GM21526 (cell line): ENCODE measurements at regions not wholly inside any gene's neighbourhood (a gene's known extent, or its start where the extent isn't known, plus 50 kb on each side); places are given as distances from the start of the nearest gene placed in this dataset.
"Not testable (repeated sequence)": the region's sequence is repeated elsewhere in the genome, so short reads cannot be mapped to it uniquely, and the experiment has no call there.

Source experiments
- ATAC-seq: cut with Tn5 transposase; IDR thresholded peaks from one replicate; pipeline ENCODE4 v1.9.1; 2021; ENCODE audit warnings: moderate library complexity; ENCODE audit not compliant: unreplicated experiment, low FRiP score

DNA sequence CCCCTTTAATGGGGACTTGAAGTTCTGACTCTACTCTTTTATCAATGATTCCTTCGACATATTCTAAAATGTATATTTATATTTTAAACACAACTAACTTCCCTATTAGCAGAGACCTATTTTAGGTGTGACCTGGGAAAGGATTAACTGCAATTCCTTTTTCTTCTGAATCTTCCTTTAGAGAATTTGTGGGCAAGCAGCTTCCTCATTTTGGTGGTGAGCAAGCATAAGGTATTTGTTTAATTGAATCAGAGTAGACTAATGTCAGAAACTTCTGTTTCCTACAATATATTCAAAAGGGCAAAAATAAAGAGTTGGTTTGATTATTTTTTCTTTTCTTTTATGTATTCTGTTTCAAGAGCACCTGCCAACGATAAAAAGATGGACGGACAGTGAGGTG, 237.0 kb downstream of the IKZF2 start:
- ATAC-seq, result no peak

DNA sequence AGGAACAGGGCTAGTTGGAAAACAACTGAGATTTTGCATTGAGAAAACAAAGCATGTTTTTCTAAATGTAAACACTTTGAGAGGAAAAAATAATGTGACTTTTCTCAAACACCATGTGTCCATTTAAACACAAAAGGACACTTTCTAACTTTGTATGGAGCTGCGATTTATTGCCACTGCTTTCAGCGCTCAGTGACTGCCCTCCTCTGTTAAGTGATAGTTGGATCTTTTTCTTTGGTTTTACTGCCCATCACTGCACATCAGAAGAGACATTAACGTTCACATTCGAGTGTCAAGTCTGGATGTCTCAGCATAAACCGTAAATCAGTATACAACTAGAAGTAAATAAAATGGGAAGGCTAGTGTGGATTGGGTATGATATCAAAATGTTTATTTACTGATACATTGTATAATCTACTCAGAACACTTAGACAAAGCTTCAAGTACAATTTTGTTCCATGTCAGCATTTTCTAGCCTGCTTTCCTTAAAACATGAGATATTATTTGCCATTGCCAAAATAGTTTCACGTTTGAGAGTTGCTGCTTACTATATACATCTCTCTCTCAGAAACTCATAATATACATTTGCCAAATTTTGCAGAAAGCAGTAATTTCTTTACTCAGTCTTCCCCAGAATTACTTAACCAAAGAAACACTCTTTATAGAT, 237.6 kb downstream of the IKZF2 start:
- no peak for ATAC-seq

DNA sequence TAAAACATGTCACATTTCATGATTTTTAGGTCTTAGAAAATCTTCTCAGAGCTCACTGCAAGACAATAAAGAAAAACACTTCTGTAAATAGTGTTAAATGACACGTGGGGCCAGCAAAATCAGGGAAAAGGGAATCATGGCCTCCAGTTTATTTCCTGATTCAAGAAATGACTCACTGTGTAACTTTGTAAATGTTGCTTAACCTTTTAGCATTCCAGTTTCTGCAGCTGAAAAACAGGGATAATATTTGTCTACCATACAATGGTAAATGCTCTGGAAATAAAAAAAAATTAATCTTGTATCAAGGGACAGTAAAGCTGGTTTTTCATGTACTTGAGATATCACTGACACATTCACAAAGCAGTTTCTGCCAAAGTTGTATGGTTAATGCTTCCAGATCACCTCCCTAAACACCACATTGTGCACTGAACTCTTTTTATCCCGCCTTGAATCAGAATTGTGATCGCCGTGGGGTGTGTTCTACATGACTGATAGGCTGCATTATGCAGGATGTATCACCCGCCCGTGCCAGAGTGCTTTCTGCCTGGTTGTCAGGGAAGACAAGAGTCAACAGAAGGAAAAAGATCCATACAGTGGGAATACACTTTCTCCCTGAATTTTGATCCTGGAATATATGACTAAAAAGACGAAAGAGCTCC, 238.8 kb downstream of the IKZF2 start:
- no peak for ATAC-seq

DNA sequence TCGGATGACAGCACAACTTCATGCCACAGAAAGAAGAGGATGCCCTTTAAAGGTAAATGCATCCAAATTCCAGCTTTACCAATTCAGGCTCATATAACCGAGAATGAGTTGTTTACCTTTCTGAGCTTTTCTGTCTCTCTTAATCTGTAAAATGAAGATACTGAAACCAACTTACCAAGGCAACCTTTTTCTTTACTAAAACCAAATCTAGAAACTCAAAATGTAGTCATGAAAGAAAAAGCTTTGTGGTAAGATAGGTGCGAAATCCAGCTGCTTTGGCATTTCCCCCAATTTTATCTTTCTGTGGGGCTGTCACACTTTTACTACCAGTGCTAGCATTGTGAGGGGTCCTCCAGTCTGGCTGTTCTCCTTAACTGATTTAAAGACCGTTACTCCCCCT, 240.4 kb downstream of the IKZF2 start:
- no peak for ATAC-seq

DNA sequence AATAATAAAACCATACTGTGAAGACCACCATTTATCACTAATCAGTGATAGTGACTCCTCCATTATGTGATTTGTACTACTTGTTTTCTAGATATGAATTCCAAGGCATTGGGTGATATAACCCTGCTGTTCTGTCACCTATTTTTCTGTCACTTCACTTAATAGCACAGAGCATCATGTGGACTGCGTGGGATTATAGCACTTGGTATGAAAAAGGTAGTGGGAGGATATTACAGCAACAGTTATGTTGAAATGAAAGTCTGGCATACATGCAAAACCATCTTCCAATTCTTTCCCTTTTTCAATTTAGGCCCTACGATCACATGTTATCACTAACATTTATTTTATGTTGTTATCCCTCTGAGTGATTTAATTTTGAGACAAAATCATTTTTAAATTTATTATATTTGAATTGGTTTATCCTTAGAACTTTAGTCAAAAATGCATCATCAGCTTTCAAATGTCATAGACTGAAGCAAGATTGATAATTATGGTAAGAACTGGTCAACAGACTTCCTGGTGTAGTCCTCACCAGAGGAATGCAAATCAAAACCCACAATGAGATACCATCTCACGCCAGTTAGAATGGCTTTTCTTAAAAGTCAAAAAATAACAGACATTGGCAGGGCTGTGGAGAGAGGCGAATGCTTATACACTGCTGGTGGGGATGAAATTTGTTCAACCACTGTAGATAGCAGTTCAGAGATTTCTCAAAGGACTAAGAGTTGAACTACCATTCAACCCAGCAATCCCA, 242.6 kb downstream of the IKZF2 start:
- ATAC-seq, result no peak

DNA sequence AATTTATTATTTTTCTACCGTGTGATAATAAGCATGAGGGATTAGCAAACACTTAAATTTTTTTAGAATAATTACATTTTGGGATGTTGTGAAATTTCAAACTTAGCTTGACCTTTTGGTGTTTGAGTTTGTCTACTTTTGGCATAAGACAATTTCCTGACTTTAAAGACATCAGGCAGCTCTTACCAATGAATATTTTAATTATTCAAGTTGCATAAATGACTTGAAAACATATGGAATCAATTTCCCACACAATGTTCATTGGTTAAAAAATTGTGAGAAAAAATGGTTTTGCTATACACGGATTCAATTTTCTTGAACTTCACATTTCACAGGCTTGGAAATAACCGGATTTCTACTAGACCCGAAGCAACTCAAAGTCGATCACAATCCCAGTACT, 243.4 kb downstream of the IKZF2 start:
- no peak for ATAC-seq

DNA sequence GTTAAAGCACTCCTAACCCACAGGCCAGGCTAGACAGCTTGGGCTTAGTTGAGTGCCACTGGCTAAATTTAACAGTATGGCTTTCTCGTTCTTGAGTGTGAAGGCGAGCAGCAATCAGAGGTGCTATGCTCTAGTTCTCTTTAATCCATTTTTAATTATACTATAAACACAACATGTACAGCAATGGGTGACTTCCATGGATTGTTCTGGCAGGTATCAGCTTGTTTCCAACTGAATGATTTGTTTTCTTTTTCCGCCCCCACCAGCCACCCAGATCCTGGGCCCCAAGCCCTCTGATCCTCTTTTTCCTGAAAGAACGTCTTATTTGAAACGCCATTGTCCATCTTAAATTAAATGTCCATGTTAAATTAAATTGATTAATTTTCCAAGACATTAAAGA, 244.8 kb downstream of the IKZF2 start:
- no peak for ATAC-seq

DNA sequence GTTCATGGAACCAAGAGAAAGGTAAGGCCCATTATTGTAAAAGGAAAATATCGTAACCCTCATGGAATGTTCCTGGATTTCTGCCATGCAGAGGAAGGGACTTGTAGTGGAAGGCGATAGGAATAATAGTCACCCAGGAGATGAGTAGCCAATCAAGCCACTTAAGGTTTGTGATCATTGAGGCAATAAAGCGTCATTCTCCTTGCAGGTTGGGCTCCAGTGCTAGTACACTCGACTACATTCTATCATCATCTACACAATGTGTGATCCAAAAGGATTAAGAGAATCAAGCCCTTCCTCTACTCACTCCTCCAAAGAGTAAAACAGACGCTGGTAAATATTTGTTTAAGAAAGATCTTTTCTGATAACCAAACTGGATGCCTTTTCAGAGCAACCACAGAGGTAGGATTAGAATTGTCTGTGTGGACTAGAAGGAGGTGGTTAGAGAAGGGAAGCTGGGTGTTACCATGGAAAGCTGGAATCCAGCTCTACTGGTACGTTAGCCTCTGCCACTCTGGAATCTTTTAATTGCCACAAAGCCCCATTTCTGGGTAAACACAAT, 245.7 kb downstream of the IKZF2 start:
- ATAC-seq, result no peak

DNA sequence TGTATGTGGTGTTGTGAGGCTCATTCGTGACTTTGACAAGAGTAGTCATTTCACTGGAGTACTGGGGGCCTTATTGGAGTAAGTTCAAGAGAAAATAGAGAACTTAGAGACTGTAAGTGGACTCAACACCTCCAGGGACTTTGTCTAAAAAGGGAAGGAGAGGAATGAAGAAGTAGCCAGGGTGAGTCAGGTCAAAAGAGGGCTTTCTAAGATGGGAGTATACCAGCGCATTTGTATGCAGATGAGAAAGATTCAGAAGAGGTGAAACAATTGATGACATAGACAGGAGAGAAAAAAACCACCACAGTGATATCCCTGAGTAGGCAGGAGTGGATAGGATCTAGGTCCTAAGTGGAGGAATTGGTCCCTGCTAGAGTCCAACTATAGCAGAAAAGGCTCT, 246.8 kb downstream of the IKZF2 start:
- no peak for ATAC-seq

DNA sequence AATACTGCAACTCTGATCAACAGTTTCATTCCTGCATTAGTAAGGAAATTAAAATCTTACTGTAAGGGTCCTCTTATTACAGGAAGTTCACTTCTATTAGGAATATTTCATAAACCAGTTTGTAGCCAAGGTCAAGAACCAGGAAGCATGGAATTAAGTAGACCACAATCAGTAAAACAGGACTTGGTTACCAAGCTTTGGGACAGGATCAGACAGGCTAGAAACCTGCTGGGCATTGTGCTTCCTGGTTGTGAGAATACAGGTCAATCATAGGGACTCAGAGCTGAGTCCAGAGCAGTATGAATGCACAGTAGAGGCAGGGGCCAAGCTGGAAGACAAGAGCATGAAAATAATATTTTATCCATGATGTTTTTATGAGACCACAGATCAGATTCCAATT, 248.0 kb downstream of the IKZF2 start:
- no peak for ATAC-seq

DNA sequence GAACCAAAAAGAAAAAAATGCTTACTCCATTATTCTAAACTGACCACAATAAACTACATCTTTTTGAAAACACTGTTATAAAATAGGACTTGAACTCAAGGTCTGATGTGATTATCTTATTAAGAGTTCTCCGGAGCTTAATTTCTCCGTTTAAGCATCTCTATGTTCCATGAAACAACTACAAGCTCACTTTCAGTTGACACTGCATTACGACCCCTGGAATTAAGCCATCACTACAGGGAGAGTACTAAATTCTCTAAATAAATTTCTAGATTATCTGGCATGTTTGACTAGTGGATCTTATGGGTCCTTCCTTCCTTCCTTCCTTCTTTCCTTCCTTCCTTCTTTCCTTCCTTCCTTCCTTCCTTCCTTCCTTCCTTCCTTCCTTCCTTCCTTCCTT, 249.0 kb downstream of the IKZF2 start:
- ATAC-seq, result no peak

DNA sequence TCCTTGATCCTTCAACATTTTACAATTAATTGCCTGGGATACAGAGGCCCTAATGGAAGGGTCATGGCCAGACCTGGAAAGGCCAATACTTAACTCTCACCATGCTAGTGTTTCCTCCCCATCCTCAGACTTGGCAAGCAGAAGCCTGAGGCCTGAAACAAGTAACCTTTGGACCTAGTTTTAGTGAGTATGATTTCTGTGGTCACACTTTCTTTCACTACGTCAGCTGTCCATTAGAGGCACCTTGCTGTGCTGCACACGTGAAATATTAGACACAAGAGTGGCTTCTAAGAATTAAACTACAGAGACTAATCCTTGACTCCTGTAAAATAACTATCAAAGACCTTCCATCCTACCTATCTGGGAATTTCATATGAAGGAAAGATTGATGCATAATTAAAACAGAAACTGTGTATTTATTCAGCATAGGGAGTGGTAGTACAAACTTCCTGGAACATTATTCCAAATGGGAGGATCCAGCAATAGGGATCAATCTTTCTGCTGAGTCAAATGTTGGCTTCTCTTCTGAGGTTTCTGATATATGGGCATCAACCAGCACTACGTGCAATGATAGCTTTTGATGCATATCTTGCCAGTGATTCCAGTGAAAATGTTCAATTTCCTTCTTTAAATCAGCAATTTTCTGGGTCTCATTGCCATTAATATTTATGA, 249.7 kb downstream of the IKZF2 start:
- no peak for ATAC-seq

DNA sequence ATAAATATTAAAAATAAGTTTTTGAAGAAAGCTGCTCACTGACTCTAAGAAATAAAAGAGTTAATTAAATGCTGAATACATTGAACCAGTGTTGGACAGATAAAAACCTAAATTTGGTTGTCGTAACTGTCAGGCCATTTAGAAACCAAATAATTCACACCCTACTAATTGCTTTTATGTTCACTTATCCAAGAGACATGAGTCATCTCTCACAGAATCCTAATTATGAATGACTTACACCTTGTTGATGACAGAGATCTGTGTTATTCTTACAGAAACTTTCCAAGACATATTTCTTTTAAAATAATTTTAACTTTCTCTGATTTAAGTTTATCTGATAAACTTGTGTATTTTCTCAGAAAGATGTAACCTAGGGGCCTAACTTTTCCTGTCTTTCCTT, 250.7 kb downstream of the IKZF2 start:
- ATAC-seq, result no peak

DNA sequence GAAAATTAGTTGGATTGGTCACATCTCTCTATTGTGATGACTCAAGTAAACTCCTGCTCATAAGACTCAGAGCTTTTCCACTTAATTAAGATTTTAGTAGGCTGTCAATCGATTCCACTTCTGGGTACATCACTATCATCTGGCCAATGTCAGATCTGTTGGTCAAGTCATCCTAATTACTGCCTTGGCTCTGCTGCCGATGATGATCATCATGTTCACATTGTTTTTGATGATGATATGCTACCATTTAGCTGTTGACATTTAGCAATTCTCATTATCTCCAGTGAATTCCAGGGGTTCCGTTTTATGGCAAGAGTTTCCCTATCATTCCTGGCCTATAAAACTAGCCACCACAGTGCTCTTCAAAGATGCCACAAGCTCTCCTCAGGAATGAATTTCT, 253.4 kb downstream of the IKZF2 start:
- ATAC-seq, result no peak

DNA sequence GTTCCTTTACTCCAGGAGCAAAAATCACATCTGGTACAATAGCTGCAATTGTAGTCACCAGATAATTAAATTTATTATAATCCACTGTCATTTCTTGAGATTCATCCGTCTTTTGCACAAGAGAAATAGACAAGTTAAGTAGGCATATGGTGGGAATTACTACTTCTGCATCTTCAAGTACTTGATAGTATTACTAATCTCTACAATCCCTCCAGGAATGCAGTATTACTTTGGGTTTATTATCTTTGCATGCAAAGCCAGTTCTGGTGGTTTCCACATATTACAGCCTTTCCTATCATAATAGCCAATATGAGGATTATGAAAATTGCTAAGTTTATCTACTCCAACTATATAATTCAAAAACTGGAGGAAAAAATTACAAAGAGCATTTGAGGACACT, 254.1 kb downstream of the IKZF2 start:
- ATAC-seq, result no peak

DNA sequence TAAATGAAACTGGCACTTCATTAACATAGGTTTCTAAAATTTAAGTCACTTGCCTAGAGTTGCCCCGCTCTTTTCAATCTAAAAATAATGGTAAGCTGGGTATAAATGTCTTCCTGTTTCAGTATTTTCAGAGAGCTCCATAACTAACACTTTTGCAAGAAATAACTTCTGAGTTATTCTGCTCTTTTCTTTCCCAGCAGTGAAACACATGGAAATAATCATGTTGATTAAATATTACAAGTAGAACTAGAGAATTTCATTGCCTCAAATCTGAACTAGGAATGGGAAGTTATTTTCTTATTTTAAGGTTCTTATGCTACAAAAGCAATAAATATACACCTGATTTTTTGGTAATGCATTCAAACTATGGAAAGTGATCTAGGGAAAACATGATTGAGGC, 257.4 kb downstream of the IKZF2 start:
- no peak for ATAC-seq

DNA sequence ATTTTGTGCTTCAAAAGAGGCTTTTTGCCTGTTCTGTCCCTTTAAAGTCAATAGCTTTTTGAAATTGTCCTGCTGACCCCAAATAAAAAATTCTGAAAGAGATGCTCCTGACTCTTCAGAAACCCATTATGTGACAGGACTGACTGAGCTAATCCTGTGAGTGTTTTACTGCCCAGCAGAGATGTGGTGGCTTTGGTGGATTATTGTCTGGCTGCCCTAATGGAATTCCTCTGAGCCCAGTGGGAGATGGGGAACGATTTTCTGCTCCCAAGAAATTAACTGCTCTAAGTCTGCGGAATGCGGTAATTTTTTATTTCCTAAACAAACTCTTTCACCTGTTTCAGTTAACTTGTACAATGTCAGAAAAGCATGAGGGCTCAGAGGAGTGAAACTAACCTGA, 258.2 kb downstream of the IKZF2 start:
- no peak for ATAC-seq

DNA sequence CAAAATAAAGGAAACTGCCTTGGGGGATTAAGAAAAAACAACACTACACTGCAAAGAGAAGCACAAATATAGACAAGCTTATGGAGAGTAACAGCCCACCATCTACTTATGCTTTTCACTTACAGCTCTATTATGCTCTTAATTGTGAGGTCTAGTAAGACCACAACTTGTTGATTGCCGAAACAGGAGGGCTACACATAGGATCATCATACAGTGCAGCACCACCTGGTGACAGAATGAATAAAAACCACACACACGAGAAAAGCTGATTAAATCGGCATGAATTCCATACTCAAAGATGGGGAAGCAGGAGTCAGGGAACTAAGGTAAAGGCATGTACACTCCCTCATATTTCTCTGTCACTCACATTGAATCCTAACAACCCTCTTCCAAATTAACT, 259.2 kb downstream of the IKZF2 start:
- ATAC-seq, result no peak

DNA sequence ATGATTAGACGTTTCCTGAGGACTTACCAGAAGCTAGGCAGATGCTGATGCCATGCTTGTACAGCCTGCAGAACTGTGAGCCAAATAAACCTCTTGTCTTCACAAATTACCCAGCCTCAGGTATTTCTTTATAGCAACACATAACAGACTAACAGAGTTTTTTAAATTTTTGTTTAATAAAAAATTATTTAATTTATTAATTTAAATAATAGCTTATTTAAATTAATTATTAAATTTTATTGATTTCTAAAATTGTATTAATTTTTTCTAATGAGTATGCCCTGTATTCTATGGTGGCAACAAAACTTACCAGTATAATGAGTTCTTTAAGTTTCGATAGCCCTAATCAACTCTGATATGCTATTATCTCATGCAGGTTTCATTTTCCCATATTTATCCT, 259.8 kb downstream of the IKZF2 start:
- ATAC-seq, result no peak

DNA sequence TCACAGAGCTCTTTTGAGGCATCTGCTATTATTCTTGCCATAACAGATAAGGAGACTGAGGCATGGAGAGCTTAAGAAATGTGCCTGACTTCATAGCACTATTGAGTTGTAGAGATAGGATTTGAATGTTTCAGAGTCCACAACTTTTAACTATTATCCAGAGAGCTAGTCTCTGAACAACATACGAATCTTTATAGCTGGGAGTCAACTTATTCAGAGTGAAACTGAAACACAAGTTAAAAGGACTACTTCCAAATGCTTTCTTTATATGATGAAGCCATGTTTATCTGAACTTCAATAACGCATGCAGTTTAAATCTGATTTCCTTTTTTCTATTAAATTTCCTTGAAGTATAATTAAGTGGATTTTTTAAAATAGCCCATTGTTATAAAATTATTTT, 268.8 kb downstream of the IKZF2 start:
- no peak for ATAC-seq

DNA sequence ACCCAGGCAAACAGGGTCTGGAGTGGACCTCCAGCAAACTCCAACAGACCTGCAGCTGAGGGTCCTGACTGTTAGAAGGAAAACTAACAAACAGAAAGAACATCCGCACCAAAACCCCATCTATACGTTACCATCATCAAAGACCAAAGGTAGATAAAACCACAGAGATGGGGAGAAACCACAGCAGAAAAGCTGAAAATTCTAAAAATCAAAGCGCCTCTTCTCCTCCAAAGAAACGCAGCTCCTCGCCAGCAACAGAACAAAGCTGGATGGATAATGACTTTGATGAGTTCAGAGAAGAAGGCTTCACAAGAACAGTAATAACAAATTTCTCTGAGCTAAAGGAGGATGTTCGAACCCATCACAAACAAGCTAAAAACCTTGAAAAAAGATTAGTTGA, 274.9 kb downstream of the IKZF2 start:
- not testable (repeated sequence) for ATAC-seq
